Calu3 (cell line): ENCODE measurements at regions not wholly inside any gene's neighbourhood (a gene's known extent, or its start where the extent isn't known, plus 50 kb on each side); places are given as distances from the start of the nearest gene placed in this dataset.
A peak's percentile ranks its signal among the peaks of the same experiment; 100 is the strongest.

ENCODE experiments used
- BruUV-seq: library from RNA; stranded (reverse); fragments of 400-500 nt; replicated peaks from 2 replicates; lab custom pipeline; 2021; lab: Mats Ljungman, UMichigan
- CTCF ChIA-PET: fragments of 300-600 bp; sonication (Branson Sonifier 250); formaldehyde crosslinking; loops from one replicate; lab custom pipeline; 2022; ENCODE audit warnings: antibody characterized with exemption; lab: Charles Lee
- DNase-seq: peaks from one replicate; pipeline ENCODE4 v3.0.0; 2022
- H3K27ac Mint-ChIP-seq: one replicate; pipeline ENCODE4 v1.8.0; 2022; ENCODE audit warnings: mixed read lengths; ENCODE audit not compliant: unreplicated experiment
- H3K27me3 Mint-ChIP-seq: one replicate; pipeline ENCODE4 v1.8.0; 2022; ENCODE audit warnings: mixed read lengths; ENCODE audit not compliant: unreplicated experiment
- H3K36me3 Mint-ChIP-seq: one replicate; pipeline ENCODE4 v1.8.0; 2022; ENCODE audit warnings: mild to moderate bottlenecking, moderate library complexity, mixed read lengths; ENCODE audit not compliant: insufficient read depth, unreplicated experiment
- H3K4me1 Mint-ChIP-seq: one replicate; pipeline ENCODE4 v1.8.0; 2022; ENCODE audit warnings: mild to moderate bottlenecking, low read depth, mixed read lengths; ENCODE audit not compliant: unreplicated experiment
- H3K4me3 Mint-ChIP-seq: one replicate; pipeline ENCODE4 v1.8.0; 2022; ENCODE audit warnings: mild to moderate bottlenecking, low read depth, moderate library complexity, mixed read lengths; ENCODE audit not compliant: unreplicated experiment
- H3K9me3 Mint-ChIP-seq: one replicate; pipeline ENCODE4 v1.8.0; 2022; ENCODE audit warnings: low read depth, mixed read lengths; ENCODE audit not compliant: unreplicated experiment
- CTCF ChIP-seq: fragments of 200-600 bp; IDR thresholded peaks from one replicate; pipeline ENCODE4 v1.8.0; 2022; ENCODE audit warnings: antibody characterized with exemption; ENCODE audit not compliant: unreplicated experiment
- intact Hi-C: fragments of 100-400 bp; cut with micrococcal nuclease; formaldehyde crosslinking; loops from one replicate; pipeline ENCODE4 v1.10.0; 2022; ENCODE audit not compliant: unreplicated experiment

GRCh38 chr2:66938471-66938967 lies 458.6 kb upstream of the ETAA1 start:
- H3K27ac Mint-ChIP-seq: peak overlapping the region; percentile 37
- CTCF ChIA-PET: no interaction called here
- no peaks in the 10 kb centered on the region for H3K36me3 Mint-ChIP-seq
- H3K4me3 Mint-ChIP-seq: no peak overlapping the region
- no peak for DNase-seq
- intact Hi-C loops: no loop called here
- peaks cover 15% of the 10 kb centered on the region for H3K9me3 Mint-ChIP-seq
- no peaks in the 10 kb centered on the region for H3K27me3 Mint-ChIP-seq
- peaks cover 9% of the 10 kb centered on the region for H3K4me1 Mint-ChIP-seq
- no TSS peak for BruUV-seq
- no peak for TF ChIP-seq CTCF

GRCh38 chr2:66940080-66940479 lies 457.1 kb upstream of the ETAA1 start:
- BruUV-seq: no TSS peak
- H3K27me3 Mint-ChIP-seq: no peaks in the 10 kb centered on the region
- no peak overlapping the region for H3K27ac Mint-ChIP-seq

GRCh38 chr2:66948234-66948633 lies 448.9 kb upstream of the ETAA1 start:
- DNase-seq: no peak
- no peak for TF ChIP-seq CTCF
- no peaks in the 10 kb centered on the region for H3K4me1 Mint-ChIP-seq
- intact Hi-C loops: no loop called here
- no peaks in the 10 kb centered on the region for H3K36me3 Mint-ChIP-seq
- CTCF ChIA-PET: no interaction called here
- no peaks in the 10 kb centered on the region for H3K27me3 Mint-ChIP-seq
- H3K9me3 Mint-ChIP-seq: no peaks in the 10 kb centered on the region
- no peak overlapping the region for H3K4me3 Mint-ChIP-seq
- BruUV-seq: no TSS peak
- H3K27ac Mint-ChIP-seq: no peak overlapping the region

More at GRCh38 chr2:66940080-66940479, 457.1 kb upstream of the ETAA1 start:
- no peaks in the 10 kb centered on the region for H3K36me3 Mint-ChIP-seq
- no peak for DNase-seq
- CTCF ChIA-PET: no interaction called here
- H3K9me3 Mint-ChIP-seq: peaks cover 12% of the 10 kb centered on the region
- H3K4me3 Mint-ChIP-seq: no peak overlapping the region
- peaks cover 9% of the 10 kb centered on the region for H3K4me1 Mint-ChIP-seq
- no peak for TF ChIP-seq CTCF
- intact Hi-C loops: no loop called here

- H3K4me3 Mint-ChIP-seq: no peak overlapping the region
- H3K36me3 Mint-ChIP-seq: no peaks in the 10 kb centered on the region
- no peak for TF ChIP-seq CTCF
- CTCF ChIA-PET: no interaction called here
- no peaks in the 10 kb centered on the region for H3K27me3 Mint-ChIP-seq
- DNase-seq: no peak
- no TSS peak for BruUV-seq
- no peak overlapping the region for H3K27ac Mint-ChIP-seq
- H3K4me1 Mint-ChIP-seq: no peaks in the 10 kb centered on the region
- intact Hi-C loops: no loop called here
- no peaks in the 10 kb centered on the region for H3K9me3 Mint-ChIP-seq
Observed at GRCh38 chr2:66957198-66957597, 439.9 kb upstream of the ETAA1 start.
